GM18907 (cell line): ENCODE measurements at regions not wholly inside any gene's neighbourhood (a gene's known extent, or its start where the extent isn't known, plus 50 kb on each side); places are given as distances from the start of the nearest gene placed in this dataset.

Source experiments
- ATAC-seq: cut with Tn5 transposase; IDR thresholded peaks from one replicate; pipeline ENCODE4 v1.9.1; 2021; ENCODE audit warnings: mild to moderate bottlenecking, moderate library complexity; ENCODE audit not compliant: unreplicated experiment

DNA sequence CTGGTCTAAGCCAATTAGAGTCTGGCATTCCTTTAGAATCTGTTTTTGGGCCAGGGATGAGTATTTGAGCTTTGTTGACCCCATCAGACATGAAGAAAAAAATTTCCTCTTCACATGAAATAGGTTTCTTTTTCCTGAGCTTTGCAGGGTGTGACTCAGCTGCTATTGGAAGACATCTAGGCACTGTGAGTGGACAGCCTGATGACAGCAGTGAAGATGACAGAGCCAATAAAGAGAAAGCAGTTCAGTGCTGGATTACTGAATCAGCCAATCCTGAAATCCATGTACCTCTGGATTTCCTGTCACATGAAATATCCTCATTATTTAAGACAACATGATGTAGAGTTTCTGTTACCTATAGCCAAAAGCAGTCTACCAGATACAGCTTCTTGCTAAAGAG, 51.3 kb upstream of the GRIA1 start:
- ATAC-seq, result no peak
